ENCODE measurements at regions not wholly inside any gene's neighbourhood (a gene's known extent, or its start where the extent isn't known, plus 50 kb on each side); places are given as distances from the start of the nearest gene placed in this dataset.

DNA sequence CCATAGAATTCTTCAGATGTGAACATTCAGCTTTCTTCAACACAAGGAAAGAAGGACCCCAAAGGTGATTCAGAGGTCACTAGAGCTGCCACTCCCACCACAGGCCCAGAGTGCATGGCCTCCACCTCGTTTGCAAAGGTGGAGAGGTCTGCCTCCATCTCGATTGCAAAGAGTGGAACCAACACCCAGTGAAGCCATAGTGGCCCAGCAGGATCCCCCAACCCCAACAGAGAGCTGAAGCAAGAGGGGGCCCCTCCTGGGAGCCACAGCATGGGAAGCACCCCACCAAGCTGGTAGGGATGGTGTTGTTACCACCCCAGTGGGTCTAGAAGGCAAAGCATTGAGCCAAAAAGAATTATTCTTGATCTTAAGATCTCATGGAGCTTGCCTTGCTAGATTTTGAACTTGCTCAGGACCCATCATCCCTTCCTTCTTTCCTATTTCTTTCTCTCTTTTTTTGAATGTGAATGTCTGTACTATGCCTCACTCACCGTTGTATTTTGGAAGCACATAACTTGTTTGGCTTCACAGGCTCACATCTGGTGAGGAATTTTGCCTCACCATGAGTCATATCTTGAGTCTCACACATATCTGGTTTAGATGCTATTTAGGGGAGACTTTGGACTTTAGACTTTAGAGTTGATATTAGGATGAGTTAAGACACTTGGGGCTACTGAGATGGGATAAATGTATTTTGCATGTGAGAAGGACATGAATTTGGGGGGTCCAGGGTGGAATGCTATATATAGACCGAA, 119.2 kb downstream of the ANKRD60 start:
- no peak for DNase-seq

DNA sequence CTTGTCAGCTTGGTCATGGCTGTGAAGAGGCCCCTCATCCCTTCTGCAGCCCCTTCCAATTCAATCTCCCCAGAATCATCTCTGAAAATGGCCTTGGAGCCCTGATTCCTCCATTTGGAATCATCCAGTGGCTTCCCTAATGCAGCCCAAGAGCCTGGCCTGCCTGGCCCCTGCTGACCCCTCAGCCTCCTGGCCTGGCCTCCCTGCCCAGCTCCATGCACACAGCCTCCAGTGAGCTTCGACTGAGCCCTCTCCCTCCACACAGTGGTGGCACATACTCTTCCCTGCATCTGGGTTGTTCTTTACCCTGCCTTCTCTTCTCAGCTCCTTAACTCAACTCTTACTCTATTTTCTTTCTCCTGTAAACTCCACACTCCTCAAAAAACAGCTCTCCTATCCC, 120.9 kb downstream of the ANKRD60 start:
- no peak for DNase-seq

DNA sequence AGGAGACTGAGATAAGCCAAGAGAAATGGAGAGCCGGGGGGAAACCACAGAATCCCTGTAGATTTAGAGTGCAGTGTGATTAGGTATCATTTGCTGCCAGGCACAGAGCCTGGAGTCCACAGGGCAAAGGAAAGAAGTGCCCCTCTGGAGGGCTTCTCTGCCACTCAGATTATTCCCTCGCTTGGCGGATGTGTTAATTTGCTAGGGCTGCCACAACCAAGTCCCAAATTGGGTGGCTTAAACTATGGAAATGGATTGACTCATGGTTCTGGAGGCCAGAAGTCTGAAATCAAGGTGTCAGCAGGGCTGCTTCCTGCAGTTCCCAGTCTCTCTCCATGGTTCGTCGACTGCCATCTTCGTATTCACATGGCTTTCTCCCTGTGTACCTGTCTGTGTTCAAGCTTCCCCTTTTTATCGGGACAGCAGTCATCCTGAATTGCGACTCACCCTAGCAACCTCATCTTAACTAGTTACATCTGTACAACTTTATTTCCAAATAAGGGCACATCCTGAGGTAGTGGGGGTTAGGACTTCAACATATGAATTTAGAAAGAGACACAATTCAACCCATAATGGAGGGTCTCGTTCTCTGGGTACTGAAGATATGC, 122.2 kb downstream of the ANKRD60 start:
- DNase-seq: no peak

DNA sequence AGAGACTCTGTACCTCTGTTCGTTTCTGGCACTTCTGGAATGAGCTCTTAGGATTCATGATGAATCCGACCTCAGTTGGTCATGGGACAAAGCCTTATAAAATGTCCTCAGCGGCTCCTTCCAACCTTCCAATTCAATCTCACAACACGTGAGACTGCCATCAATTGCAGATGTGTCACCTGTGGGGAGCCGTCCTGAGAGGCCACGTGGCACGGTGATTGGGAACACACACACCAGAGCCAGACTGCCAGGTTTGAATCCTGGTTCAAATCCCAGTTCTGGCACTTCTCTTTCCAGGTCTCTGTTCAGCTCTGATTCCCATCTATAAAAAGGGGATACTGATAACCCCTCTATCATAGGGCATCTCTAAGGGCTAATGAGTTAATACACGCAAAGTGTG, 124.5 kb downstream of the ANKRD60 start:
- no peak for DNase-seq

DNA sequence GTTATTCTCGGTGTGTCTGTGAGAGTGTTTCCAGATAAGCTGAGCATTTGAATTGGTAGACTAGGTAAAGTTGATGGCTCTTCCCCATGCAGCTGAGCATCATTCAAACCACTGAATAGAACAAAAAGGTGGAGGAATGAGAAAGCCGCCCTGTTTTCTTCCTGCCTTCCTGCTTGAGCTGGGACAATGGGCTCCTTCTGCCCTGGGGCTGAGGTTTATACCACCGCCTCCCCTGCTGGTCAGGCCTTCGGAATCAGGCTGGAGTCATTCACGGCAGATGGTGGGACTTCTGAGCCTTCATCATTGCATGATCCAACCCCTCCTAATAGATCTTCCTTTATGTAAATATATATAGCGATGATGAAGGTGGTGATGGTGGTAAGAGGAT, 124.9 kb downstream of the ANKRD60 start:
- DNase-seq: no peak

DNA sequence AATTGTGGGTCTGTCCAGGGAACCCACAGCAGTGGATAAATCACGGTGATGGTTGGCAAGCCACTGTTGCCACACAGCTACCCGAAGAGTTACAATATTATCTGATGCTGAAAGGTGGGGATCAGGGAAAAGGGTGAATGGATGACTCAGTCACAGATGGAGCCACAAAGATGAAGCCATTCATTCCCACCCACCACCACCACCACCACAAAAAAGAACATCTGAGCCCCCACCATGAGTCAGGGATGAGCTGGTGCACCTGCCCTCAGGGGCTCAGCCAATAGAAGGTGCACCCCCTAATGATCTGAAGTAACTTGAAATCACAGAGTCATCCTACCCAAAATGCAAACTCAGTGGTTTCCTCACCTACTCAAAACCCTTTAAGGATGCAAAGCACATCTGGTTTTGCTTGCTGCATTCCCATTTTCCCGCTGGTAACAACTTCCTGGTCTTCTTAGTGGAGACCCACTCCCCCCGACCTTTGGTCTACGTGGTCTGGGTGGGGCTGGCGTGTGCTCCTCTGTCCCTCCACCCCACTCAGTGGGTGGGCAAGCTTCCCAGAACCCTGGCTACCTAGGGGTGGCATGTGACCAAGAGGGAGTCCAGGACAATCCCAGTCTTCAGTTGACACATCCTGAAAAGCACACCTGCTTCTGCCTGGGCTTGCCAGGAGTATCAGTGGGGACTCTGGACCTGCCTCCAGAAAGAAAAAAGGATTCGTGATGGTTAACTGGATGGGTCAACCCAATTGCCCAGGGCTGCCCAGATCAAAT, 125.5 kb downstream of the ANKRD60 start:
- DNase-seq: peak; percentile 4

DNA sequence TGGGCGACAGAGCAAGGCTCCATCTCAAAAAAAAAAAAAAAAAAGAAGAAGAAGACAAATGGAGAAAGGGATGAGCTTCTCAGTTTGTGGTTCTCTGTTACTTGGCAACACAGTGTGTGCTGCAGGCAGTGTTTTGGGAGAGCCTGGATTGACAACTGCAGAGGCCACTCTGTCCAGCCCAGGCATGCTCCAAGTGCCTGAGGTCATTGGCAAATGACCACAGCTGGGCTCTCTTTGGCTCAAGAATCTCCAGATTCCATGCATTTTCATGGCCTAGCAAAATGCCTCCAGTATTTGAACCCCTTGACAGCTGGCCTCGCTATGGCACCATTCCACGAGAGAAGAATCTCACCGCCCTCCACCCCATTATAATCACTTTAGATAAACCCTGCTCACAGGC, 126.2 kb downstream of the ANKRD60 start:
- DNase-seq: no peak

- no peak for DNase-seq
These were observed 127.6 kb downstream of the ANKRD60 start for GRCh38 chr20:58100731-58101356.

- no peak for DNase-seq
These were observed 128.3 kb downstream of the ANKRD60 start for GRCh38 chr20:58099956-58100730.

DNA sequence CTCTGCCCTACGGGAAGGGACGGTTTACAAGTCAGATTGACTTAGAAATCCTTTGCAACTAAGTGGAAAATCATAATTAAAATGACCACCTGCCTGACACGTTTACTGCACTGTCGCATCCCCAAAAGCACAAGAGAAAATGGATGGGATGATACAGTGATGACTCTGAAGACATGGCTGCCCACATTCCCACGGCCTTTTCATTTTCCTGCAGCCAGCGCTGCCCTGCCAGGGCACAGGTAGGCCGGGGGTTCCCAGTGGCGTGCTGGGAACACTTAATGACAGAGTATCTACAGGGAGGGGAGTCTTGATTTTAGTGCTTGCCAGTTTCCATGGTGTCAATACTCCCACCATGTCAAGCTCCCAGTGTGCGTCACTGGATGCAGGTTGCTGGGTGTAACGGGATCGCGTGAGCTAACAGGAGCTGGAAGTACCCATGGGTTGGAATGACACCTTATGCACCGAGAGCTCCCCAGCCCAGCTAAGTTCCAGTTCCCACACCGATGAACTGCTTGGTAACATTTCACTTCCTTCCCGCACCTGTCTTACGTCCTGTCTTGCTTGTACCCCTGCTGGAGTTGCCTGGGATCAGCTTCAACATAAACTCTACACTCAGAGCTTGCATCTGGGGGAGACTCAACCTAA, 129.0 kb downstream of the ANKRD60 start:
- no peak for DNase-seq

DNA sequence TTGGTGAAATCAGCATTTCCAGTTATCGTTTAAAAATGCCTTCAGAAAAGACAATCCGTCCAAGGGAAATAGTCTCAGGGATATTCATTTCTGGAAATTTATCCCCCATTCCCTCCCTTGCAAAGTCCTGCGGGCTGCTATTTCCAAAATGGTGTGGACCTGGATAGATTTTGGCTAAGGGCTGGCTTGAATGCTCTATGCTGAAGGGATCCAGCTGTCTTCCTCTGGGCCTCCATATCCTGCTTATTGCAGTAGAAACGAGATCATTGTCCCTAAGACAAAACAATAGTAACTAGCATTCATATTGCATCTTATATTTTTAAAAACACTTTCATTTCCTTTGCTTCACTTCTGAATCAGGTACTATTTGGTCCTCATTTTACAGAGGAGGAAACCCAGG, 129.9 kb downstream of the ANKRD60 start:
- no peak for DNase-seq

- no peak for DNase-seq
These were observed 130.5 kb downstream of the ANKRD60 start for GRCh38 chr20:58097943-58098342.

- DNase-seq: no peak
These were observed 131.0 kb downstream of the ANKRD60 start for GRCh38 chr20:58097429-58097828.

DNA sequence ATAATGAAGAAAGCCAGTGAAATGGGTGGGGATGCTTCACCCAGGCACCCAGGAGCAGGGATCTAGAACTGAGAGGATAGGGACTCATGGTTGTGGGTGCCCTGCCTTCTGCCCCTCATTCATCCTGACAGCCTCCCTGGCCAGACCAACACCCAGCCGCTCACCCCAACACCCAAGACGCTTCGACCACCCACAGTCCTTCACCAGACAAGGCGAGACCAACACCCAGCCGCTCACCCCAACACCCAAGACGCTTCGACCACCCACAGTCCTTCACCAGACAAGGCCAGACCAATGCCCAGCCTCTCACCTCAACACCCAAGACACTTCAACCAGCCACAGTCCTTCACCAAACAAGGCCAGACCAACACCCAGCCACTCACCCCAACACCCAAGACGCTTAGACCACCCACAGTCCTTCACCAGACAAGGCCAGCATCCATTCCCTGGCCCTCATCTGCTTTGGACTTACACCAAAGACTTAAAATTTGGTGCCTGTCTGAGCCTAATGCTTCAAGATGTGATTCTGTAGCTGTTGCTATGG, 131.5 kb downstream of the ANKRD60 start:
- no peak for DNase-seq

DNA sequence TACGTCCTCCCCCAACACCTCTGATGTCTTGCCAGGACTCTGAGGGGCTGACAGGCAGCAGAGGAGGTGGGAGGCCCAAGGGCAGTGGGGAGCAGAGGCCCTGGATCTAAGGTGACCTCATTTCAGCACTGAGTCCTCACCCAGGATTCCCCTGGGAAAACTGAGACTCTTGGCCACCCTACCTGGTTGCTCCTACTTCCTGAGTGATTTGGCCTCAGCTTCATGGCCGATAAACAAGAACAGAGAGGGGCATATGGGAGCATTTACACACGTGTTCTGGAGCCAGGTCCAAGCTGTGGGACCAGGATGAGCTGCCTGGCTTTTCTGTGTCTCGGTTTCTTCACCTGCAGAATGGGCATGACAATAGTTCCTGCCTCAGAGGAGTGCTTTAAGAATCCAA, 133.8 kb downstream of the ANKRD60 start:
- DNase-seq: no peak

GRCh38 chr20:58094160-58094559, 134.3 kb downstream of the ANKRD60 start:
- no peak for DNase-seq

DNA sequence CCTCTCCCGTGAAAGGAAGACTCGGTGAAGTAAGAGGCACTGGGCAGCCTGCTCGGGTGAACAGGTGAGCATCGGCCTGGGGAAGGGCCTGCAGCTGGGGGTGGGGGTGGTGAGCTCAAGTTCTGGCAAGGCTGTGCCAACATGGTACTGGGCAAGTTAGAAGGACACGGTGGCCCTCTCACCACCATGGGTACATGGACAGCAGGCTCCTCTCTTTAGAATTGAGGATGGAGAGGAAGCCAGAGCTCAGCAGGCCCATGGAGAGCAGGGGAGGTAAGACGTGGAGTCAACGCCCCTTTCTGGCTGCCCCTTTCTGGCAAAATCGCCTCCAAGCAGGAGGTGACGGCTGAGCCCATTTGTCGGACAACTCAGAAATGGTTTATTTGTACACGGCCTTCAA, 135.6 kb downstream of the ANKRD60 start:
- no peak for DNase-seq

GRCh38 chr20:58092353-58092752, 136.1 kb downstream of the ANKRD60 start:
- no peak for DNase-seq

DNA sequence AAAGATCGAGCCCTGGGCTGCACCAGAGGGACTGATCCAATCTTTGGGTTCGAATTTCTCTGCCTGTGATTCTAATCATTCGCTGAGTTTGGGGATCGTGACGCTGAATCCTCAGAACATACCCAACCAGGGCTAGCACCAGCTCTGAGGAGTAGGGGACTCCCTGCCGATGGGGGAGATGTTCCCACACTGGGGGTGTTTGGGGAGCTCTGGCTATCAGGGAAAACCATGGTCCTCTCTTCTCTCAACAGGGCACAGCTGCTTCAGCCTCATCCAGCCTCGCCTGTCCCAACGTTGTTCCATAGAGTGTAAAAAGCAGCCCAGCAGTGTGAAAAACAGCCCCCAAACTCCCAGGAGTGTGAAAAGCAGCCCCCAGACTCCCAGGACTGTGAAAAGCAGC, 136.6 kb downstream of the ANKRD60 start:
- no peak for DNase-seq

GRCh38 chr20:58090161-58090560, 138.3 kb downstream of the ANKRD60 start:
- DNase-seq: no peak

DNA sequence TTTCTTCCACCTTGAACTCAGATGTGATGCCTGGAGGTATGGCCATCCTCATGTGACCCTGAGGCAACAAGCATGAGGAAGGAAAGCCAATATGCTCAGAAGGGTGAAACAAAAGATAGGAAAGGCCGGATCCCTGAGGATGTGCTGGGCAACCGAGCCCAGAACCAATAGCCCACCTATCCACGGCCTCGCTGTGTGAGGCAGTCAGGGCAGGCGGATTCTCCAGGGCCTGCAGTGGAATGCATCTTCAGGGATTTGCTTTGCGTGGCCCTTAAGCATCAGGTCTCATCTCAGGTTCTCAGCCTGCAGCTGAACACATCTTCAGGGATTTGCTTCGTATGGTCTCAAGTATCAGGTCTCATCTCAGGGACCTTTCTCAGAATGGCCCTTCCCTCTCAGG, 139.8 kb downstream of the ANKRD60 start:
- no peak for DNase-seq

DNA sequence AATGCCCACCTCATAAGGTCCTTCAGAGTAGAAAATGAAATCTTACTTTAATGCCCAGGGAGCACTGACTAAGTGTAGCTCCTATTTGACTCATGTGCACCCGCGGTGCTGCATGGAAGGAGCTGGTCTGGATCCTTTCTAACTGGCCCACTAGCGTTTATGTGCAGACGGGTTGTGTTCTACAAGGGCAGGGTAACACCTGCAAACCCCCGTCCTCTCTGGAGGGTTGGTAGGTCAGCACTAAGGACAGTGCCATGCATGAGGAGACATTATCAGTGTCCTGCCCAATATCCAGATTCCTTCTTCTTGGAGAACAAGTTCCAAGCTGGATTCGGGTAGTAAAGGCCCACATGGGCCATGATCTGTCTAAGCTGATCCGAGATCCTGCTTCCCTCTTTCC, 140.3 kb downstream of the ANKRD60 start:
- DNase-seq: no peak
